Heart right ventricle (tissue), 16 donors: ENCODE measurements at regions not wholly inside any gene's neighbourhood (a gene's known extent, or its start where the extent isn't known, plus 50 kb on each side); places are given as distances from the start of the nearest gene placed in this dataset.
"Not testable (repeated sequence)": the region's sequence is repeated elsewhere in the genome, so short reads cannot be mapped to it uniquely, and the experiment has no call there.

Experiments used
- ATAC-seq, 8 donors: fragments of 200-7000 bp; cut with Tn5 transposase; one replicate each; pipeline ENCODE4 v1.9.1; 2020; ENCODE audit warnings: mild to moderate bottlenecking in 8 of 8, moderate library complexity in 8 of 8, moderate number of reproducible peaks in 1 of 8
- DNase-seq, 2 donors: peaks; one replicate each; pipeline ENCODE4 v3.0.0-alpha.2; 2020
- H3K27ac ChIP-seq, 10 donors: fragments of 200-600 bp; sonication (generic) in 2 of 10; one replicate each; pipeline versions ENCODE4 v1.5.0 to v1.8.0; 2020 to 2022; ENCODE audit warnings: mild to moderate bottlenecking in 3 of 10
- H3K27me3 ChIP-seq, 7 donors: fragments of 200-600 bp; one replicate each; pipeline ENCODE4 v1.8.0; 2021 to 2022; ENCODE audit warnings: mild to moderate bottlenecking in 2 of 7
- H3K36me3 ChIP-seq, 9 donors: fragments of 200-600 bp; sonication (generic) in 1 of 9; one replicate each; pipeline versions ENCODE4 v1.5.0 to v1.8.0; 2020 to 2022; ENCODE audit warnings: mild to moderate bottlenecking in 2 of 9
- H3K4me1 ChIP-seq, 9 donors: fragments of 200-600 bp; sonication (generic) in 1 of 9; one replicate each; pipeline versions ENCODE4 v1.5.0 to v1.8.0; 2020 to 2022; ENCODE audit warnings: mild to moderate bottlenecking in 4 of 9
- H3K4me3 ChIP-seq, 10 donors: fragments of 200-600 bp; sonication (generic) in 2 of 10; one replicate each; pipeline versions ENCODE4 v1.5.0 to v1.8.0; 2020 to 2022; ENCODE audit warnings: mild to moderate bottlenecking in 7 of 10, moderate library complexity in 2 of 10
- H3K9me3 ChIP-seq, 11 donors: fragments of 200-600 bp in 10 of 11; sonication (generic) in 2 of 11; one replicate each; pipeline versions ENCODE4 v1.5.0 to v1.8.0; 2013 to 2022; ENCODE audit warnings: mild to moderate bottlenecking in 2 of 11, control low read depth in 1 of 11, moderate library complexity in 1 of 11
- CTCF ChIP-seq, 9 donors: fragments of 200-600 bp; sonication (generic) in 2 of 9; IDR thresholded peaks; one replicate each; pipeline versions ENCODE4 v1.5.0 to v1.8.0; 2021 to 2022; ENCODE audit warnings: antibody characterized with exemption in 9 of 9, mild to moderate bottlenecking in 5 of 9, moderate library complexity in 1 of 9
- WGBS, 2 donors: extraction: QIAGEN DNeasy Blood & Tissue Kit; methylation state at CpG; one replicate each; pipeline ENCODE4 v1.1.7; 2013; ENCODE audit warnings: inconsistent platforms in 1 of 2; 5-methylcytosine and 5-hydroxymethylcytosine counted together
- intact Hi-C, 10 donors: fragments of 100-400 bp; cut with DNase I; formaldehyde crosslinking; loops; one replicate each; pipeline versions ENCODE4 v1.11.1 to v1.14.2; 2022
- donor health status: Arrhythmogenic right ventricular cardiomyopathy.
- donor health status: ischemic (EF 13 %, LVEDD 7.1; RV severe dilation, severe dysfunction).
- donor health status: healthy with polysubstance abuse.
- donor health status: DM: no; HTN: yes; CAD: no.
- donor health status: DM: no; HTN: no; CAD: no.
- donor health status: ischemic (EF 25% LVEDD 6.9; RV normal size, moderate dysfunction).
- donor health status: ischemic (EF 25% LVEDD 5.7; RV mildly dilated, moderate dysfunction).
- donor health status: healthy.
- donor health status: DM: yes; HTN: yes; CAD: no.
- donor health status: Ischemic cardiomyopathy.
- donor health status: ischemic (EF 35%, LVEDD 5.7; RV mildly dilated, moderate dysfunction).
- donor health status: nonischemic (EF 11% LVEDD 7.7; RV severe dilation, severe dysfunction).
- donor health status: DM: yes; HTN: yes; CAD: no.
- donor health status: PGD.
- donor health status: ischemic (EF 29% LVEDD 5.4; RV normal size, mild dysfunction).
- donor health status: nonischemic (EF 23%, LVEDD 6.1; RV moderate dilation, normal function).

GRCh38 chrX:79026742-79027141 is 81.6 kb downstream of the P2RY10 start:
- WGBS, 2 donors = 89 to 94% methylated on average over 2 of the region's 2 CpGs
- H3K27ac ChIP-seq, H3K36me3 ChIP-seq, DNase-seq, H3K4me3 ChIP-seq, H3K4me1 ChIP-seq, ATAC-seq, H3K27me3 ChIP-seq, intact Hi-C loops: not testable (repeated sequence)
- H3K9me3 ChIP-seq = peaks cover 0 to 13% (median 0%) of the 10 kb centered on the region in 11 donors

GRCh38 chrX:79035421-79035820 is 90.2 kb downstream of the P2RY10 start:
- no peak for TF ChIP-seq CTCF (IDR thresholded peaks at IDR 0.05)
- no peaks in the 10 kb centered on the region for H3K27me3 ChIP-seq
- H3K4me1 ChIP-seq = peaks cover 0 to 20% (median 4%) of the 10 kb centered on the region in 9 donors
- DNase-seq (no peak), ATAC-seq (no peak)
- H3K4me3 ChIP-seq = no peak overlapping the region
- H3K36me3 ChIP-seq = no peaks in the 10 kb centered on the region
- no peaks in the 10 kb centered on the region for H3K9me3 ChIP-seq
- peak overlapping the region in 4 of 10 donors; percentile 4 to 41 (median 14) for H3K27ac ChIP-seq
- WGBS, 2 donors = 31 to 48% methylated on average over 1 of the region's 1 CpG
- intact Hi-C loops = no loop called here

GRCh38 chrX:79036157-79036880 is 91.1 kb downstream of the P2RY10 start:
- ATAC-seq (peak in 6 of 8 donors; percentile 46 to 67 (median 62)), DNase-seq (no peak)
- Histone ChIP-seq H3K9me3 (no peaks in the 10 kb centered on the region), H3K4me3 (no peak overlapping the region), H3K27me3 (no peaks in the 10 kb centered on the region), H3K27ac (peak overlapping the region in 3 of 10 donors; percentile 14 to 16 (median 15)), H3K4me1 (peaks cover 0 to 20% (median 4%) of the 10 kb centered on the region in 9 donors), H3K36me3 (no peaks in the 10 kb centered on the region)
- intact Hi-C loops = no loop called here
- no peak for TF ChIP-seq CTCF (IDR thresholded peaks at IDR 0.05)
- WGBS, 2 donors = 37 to 62% methylated on average over 4 of the region's 4 CpGs

GRCh38 chrX:79065696-79066095 is 78.8 kb upstream of the GPR174 start:
- Histone ChIP-seq H3K9me3 (peaks cover 0 to 12% (median 0%) of the 10 kb centered on the region in 11 donors), H3K4me1 (peaks cover 0 to 5% (median 0%) of the 10 kb centered on the region in 9 donors), H3K36me3 (no peaks in the 10 kb centered on the region), H3K27ac (no peak overlapping the region), H3K4me3 (no peak overlapping the region), H3K27me3 (peaks cover 0 to 6% (median 0%) of the 10 kb centered on the region in 7 donors)
- no peak for DNase-seq
- no peak for TF ChIP-seq CTCF (IDR thresholded peaks at IDR 0.05)
- ATAC-seq = no peak
- intact Hi-C loops = no loop called here
- WGBS, 2 donors = 91 to 94% methylated on average over 5 of the region's 5 CpGs

GRCh38 chrX:79078114-79078513 is 66.4 kb upstream of the GPR174 start:
- Histone ChIP-seq H3K4me1 (peaks cover 0 to 7% (median 0%) of the 10 kb centered on the region in 9 donors), H3K27me3 (peaks cover 0 to 11% (median 0%) of the 10 kb centered on the region in 7 donors), H3K4me3 (no peak overlapping the region), H3K36me3 (no peaks in the 10 kb centered on the region), H3K27ac (no peak overlapping the region), H3K9me3 (no peaks in the 10 kb centered on the region)
- no peak for ATAC-seq
- intact Hi-C loops = no loop called here
- no peak for TF ChIP-seq CTCF (IDR thresholded peaks at IDR 0.05)
- WGBS, 2 donors = 88 to 90% methylated on average over 6 of the region's 6 CpGs
- no peak for DNase-seq
